ENCODE measurements at regions not wholly inside any gene's neighbourhood (a gene's known extent, or its start where the extent isn't known, plus 50 kb on each side); places are given as distances from the start of the nearest gene placed in this dataset.

DNA sequence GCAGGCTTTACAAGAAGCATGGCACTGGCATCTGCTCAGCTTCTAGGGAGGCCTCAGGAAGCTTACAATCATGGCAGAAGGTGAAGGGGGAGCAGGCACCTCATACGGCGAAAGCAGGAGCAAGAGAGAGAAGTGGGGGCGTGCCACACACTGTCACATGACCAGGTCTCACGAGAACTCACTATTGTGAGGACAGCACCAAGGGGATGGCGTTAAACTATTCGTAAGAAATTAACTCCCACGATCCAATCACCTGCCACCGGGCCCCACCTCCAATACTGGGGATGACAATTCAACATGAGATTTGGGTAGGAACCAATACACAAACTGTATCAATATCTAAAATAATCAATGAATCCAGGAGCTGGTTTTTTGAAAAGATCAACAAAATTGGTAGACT is 156.0 kb upstream of the DPP10 start:
- Histone ChIP-seq H3K9me3 (ENCODE audit: control insufficient read depth in 4 of 4, low read length in 3 of 4) (no peaks in the 10 kb centered on the region), H3K36me3 (ENCODE audit: control insufficient read depth in 4 of 4, insufficient read depth in 3 of 4, low read depth in 1 of 4, low read length in 3 of 4) (no peaks in the 10 kb centered on the region), H3K4me3 (ENCODE audit: low read depth in 1 of 3, low read length in 3 of 3) (no peak overlapping the region), H3K4me1 (ENCODE audit: control insufficient read depth in 4 of 4, insufficient read depth in 4 of 4, low read length in 3 of 4) (no peaks in the 10 kb centered on the region), H3K27ac (ENCODE audit: low read depth in 1 of 2, low read length in 2 of 2) (no peak overlapping the region), H3K9ac (ENCODE audit: low read depth in 1 of 2, low read length in 2 of 2) (no peak overlapping the region), H3K27me3 (ENCODE audit: control insufficient read depth in 4 of 4, insufficient read depth in 4 of 4, low read length in 3 of 4) (no peaks in the 10 kb centered on the region)
- TF ChIP-seq RXRA (IDR thresholded peaks at IDR 0.05) (no peak), EGR1 (IDR thresholded peaks at IDR 0.05; ENCODE audit: low read depth in 2 of 2) (no peak)
- 87% methylated on average over 8 of the region's 8 CpGs for WGBS
- no peak for DNase-seq (ENCODE audit: low spot score)

DNA sequence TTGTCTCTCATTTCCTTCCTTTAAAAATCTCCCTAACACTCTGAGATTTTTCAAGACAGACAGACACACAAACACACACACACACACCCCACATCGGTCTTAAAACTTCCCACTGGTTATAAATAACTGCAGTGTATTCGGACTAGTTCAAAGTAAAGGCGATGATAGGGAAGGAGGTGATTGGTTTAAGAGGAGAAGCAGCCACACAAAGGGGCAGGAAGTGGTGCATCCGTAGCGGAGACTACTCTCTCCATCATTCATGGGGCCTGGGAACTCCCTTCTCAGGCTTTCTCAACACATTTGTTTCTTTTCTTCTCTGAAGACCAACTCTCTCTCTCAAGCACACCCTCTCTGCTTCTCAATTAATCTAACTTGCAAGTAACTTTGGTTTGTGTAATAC is 149.1 kb upstream of the DPP10 start:
- H3K9ac ChIP-seq (ENCODE audit: low read depth in 1 of 2, low read length in 2 of 2): no peak overlapping the region

More for the DNA sequence above, 149.1 kb upstream of the DPP10 start:
- Histone ChIP-seq H3K27me3 (ENCODE audit: control insufficient read depth in 4 of 4, insufficient read depth in 4 of 4, low read length in 3 of 4) (no peaks in the 10 kb centered on the region), H3K4me3 (ENCODE audit: low read depth in 1 of 3, low read length in 3 of 3) (no peak overlapping the region), H3K36me3 (ENCODE audit: control insufficient read depth in 4 of 4, insufficient read depth in 3 of 4, low read depth in 1 of 4, low read length in 3 of 4) (no peaks in the 10 kb centered on the region), H3K9me3 (ENCODE audit: control insufficient read depth in 4 of 4, low read length in 3 of 4) (no peaks in the 10 kb centered on the region), H3K27ac (ENCODE audit: low read depth in 1 of 2, low read length in 2 of 2) (no peak overlapping the region), H3K4me1 (ENCODE audit: control insufficient read depth in 4 of 4, insufficient read depth in 4 of 4, low read length in 3 of 4) (no peaks in the 10 kb centered on the region)
- DNase-seq (ENCODE audit: low spot score): no peak
- no peak for TF ChIP-seq FOXA1 (IDR thresholded peaks at IDR 0.05)
- no peak for TF ChIP-seq FOXA2 (IDR thresholded peaks at IDR 0.05)
- TF ChIP-seq, protein P1, sequence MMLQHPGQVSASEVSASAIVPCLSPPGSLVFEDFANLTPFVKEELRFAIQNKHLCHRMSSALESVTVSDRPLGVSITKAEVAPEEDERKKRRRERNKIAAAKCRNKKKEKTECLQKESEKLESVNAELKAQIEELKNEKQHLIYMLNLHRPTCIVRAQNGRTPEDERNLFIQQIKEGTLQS (IDR thresholded peaks at IDR 0.05): no peak
- TF ChIP-seq JUND (IDR thresholded peaks at IDR 0.05): no peak
- TF ChIP-seq GABPA (IDR thresholded peaks at IDR 0.05 in 1 of 2, conservative IDR thresholded peaks at IDR 0.05 in 1 of 2): no peak
- no peak for TF ChIP-seq TAF1 (conservative IDR thresholded peaks at IDR 0.05)
- no peak for TF ChIP-seq YY1 (IDR thresholded peaks at IDR 0.05)
- TF ChIP-seq, protein P2, sequence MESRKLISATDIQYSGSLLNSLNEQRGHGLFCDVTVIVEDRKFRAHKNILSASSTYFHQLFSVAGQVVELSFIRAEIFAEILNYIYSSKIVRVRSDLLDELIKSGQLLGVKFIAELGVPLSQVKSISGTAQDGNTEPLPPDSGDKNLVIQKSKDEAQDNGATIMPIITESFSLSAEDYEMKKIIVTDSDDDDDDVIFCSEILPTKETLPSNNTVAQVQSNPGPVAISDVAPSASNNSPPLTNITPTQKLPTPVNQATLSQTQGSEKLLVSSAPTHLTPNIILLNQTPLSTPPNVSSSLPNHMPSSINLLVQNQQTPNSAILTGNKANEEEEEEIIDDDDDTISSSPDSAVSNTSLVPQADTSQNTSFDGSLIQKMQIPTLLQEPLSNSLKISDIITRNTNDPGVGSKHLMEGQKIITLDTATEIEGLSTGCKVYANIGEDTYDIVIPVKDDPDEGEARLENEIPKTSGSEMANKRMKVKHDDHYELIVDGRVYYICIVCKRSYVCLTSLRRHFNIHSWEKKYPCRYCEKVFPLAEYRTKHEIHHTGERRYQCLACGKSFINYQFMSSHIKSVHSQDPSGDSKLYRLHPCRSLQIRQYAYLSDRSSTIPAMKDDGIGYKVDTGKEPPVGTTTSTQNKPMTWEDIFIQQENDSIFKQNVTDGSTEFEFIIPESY (IDR thresholded peaks at IDR 0.05): no peak
- no peak for TF ChIP-seq SP1 (IDR thresholded peaks at IDR 0.05)
- TF ChIP-seq, protein P3, sequence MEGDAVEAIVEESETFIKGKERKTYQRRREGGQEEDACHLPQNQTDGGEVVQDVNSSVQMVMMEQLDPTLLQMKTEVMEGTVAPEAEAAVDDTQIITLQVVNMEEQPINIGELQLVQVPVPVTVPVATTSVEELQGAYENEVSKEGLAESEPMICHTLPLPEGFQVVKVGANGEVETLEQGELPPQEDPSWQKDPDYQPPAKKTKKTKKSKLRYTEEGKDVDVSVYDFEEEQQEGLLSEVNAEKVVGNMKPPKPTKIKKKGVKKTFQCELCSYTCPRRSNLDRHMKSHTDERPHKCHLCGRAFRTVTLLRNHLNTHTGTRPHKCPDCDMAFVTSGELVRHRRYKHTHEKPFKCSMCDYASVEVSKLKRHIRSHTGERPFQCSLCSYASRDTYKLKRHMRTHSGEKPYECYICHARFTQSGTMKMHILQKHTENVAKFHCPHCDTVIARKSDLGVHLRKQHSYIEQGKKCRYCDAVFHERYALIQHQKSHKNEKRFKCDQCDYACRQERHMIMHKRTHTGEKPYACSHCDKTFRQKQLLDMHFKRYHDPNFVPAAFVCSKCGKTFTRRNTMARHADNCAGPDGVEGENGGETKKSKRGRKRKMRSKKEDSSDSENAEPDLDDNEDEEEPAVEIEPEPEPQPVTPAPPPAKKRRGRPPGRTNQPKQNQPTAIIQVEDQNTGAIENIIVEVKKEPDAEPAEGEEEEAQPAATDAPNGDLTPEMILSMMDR (IDR thresholded peaks at IDR 0.05; ENCODE audit: low read depth, low read length, missing input control): no peak
- no peak for TF ChIP-seq HNF4G (IDR thresholded peaks at IDR 0.05)
- TF ChIP-seq HNF4A (conservative IDR thresholded peaks at IDR 0.05): no peak
- TF ChIP-seq RAD21 (IDR thresholded peaks at IDR 0.05): no peak
- TF ChIP-seq EGR1 (IDR thresholded peaks at IDR 0.05; ENCODE audit: low read depth in 2 of 2): no peak
- TF ChIP-seq, protein P4, sequence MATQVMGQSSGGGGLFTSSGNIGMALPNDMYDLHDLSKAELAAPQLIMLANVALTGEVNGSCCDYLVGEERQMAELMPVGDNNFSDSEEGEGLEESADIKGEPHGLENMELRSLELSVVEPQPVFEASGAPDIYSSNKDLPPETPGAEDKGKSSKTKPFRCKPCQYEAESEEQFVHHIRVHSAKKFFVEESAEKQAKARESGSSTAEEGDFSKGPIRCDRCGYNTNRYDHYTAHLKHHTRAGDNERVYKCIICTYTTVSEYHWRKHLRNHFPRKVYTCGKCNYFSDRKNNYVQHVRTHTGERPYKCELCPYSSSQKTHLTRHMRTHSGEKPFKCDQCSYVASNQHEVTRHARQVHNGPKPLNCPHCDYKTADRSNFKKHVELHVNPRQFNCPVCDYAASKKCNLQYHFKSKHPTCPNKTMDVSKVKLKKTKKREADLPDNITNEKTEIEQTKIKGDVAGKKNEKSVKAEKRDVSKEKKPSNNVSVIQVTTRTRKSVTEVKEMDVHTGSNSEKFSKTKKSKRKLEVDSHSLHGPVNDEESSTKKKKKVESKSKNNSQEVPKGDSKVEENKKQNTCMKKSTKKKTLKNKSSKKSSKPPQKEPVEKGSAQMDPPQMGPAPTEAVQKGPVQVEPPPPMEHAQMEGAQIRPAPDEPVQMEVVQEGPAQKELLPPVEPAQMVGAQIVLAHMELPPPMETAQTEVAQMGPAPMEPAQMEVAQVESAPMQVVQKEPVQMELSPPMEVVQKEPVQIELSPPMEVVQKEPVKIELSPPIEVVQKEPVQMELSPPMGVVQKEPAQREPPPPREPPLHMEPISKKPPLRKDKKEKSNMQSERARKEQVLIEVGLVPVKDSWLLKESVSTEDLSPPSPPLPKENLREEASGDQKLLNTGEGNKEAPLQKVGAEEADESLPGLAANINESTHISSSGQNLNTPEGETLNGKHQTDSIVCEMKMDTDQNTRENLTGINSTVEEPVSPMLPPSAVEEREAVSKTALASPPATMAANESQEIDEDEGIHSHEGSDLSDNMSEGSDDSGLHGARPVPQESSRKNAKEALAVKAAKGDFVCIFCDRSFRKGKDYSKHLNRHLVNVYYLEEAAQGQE (IDR thresholded peaks at IDR 0.05): no peak
- TF ChIP-seq NR2F2 (IDR thresholded peaks at IDR 0.05): no peak
- WGBS: 73% methylated on average over 5 of the region's 5 CpGs

Measured in liver (tissue), 8 donors.